ENCODE measurements at regions not wholly inside any gene's neighbourhood (a gene's known extent, or its start where the extent isn't known, plus 50 kb on each side); places are given as distances from the start of the nearest gene placed in this dataset.

DNA sequence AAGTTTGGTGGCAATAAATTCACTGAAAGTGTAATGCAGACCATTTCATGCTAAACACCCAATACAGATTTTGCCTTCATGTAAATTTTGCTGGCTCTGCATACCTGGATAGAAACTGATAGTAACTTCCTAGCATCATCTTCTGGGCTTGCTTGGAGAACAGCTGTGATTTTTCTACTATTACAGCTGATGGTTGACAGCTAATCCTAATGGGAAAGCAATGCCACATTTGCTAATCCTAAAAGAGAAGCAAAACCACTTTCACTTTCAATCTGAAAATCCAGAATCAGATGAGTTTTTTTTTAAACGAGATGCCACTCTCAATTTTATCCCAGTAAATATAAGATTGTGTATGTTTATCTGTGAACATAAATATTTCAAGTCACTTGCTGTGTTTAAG, 1035.9 kb downstream of the TRHDE start:
- intact Hi-C loops (cut with micrococcal nuclease): no loop called here
- WGBS (ENCODE audit: insufficient coverage): no CpG with 5 or more reads among the region's 1 CpG

DNA sequence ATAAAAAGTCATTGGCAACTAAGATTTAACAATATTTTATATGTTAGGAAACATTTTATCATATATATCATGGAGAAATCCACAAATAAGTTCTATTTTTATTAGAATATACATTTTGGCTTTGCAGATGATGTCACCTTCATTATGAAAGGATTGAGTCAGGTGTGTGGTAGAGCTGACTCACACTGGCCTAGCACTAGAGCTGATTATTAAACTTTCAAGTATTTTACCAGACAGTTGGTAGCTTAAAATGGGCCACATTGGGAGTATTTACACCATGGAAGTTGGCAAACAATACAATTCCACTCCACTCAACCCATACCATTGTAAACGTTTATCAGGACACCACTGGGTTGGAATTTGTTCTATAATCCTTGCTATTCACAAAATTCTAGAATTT, 1036.6 kb downstream of the TRHDE start:
- Mint-ChIP-seq H3K27ac (no peak overlapping the region), H3K9me3 (peaks cover 0 to 8% (median 2%) of the 10 kb centered on the region in 7 donors), H3K4me1 (no peaks in the 10 kb centered on the region), H3K36me3 (no peaks in the 10 kb centered on the region), H3K4me3 (no peak overlapping the region), H3K27me3 (ENCODE audit: low read depth in 3 of 3) (peaks cover 0 to 2% (median 0%) of the 10 kb centered on the region in 3 donors)
- no peaks in the 10 kb centered on the region for H3K4me1 ChIP-seq (ENCODE audit: control insufficient read depth in 1 of 2, insufficient read depth in 2 of 2, low read length in 2 of 2)
- H3K9ac ChIP-seq (ENCODE audit: insufficient read depth, low read length, poor library complexity, severe bottlenecking): no peak overlapping the region
- H3K4me2 ChIP-seq (replicated peaks; ENCODE audit: extremely low read depth, low read length, poor library complexity, severe bottlenecking): no peak overlapping the region
- H3K4me3 ChIP-seq (replicated peaks in 1 of 3; ENCODE audit: low read depth in 2 of 3, low read length in 3 of 3): no peak overlapping the region
- no peaks in the 10 kb centered on the region for H3K9me3 ChIP-seq (replicated peaks in 1 of 2; ENCODE audit: control insufficient read depth in 1 of 2, insufficient read depth in 1 of 2, low read length in 2 of 2)
- no peaks in the 10 kb centered on the region for H4K20me1 ChIP-seq (ENCODE audit: insufficient read depth, low read length)
- intact Hi-C loops (cut with micrococcal nuclease): no loop called here
- no peaks in the 10 kb centered on the region for H3K79me2 ChIP-seq (ENCODE audit: insufficient read depth, low read length)
- TF ChIP-seq, protein P1, sequence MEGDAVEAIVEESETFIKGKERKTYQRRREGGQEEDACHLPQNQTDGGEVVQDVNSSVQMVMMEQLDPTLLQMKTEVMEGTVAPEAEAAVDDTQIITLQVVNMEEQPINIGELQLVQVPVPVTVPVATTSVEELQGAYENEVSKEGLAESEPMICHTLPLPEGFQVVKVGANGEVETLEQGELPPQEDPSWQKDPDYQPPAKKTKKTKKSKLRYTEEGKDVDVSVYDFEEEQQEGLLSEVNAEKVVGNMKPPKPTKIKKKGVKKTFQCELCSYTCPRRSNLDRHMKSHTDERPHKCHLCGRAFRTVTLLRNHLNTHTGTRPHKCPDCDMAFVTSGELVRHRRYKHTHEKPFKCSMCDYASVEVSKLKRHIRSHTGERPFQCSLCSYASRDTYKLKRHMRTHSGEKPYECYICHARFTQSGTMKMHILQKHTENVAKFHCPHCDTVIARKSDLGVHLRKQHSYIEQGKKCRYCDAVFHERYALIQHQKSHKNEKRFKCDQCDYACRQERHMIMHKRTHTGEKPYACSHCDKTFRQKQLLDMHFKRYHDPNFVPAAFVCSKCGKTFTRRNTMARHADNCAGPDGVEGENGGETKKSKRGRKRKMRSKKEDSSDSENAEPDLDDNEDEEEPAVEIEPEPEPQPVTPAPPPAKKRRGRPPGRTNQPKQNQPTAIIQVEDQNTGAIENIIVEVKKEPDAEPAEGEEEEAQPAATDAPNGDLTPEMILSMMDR (IDR thresholded peaks at IDR 0.05): no peak
- no peak overlapping the region for H3K27ac ChIP-seq (ENCODE audit: low read depth in 1 of 2, low read length in 2 of 2)
- H2AFZ ChIP-seq (ENCODE audit: insufficient read depth, low read depth, low read length, poor library complexity, severe bottlenecking): no peak overlapping the region
- no CpG with 5 or more reads among the region's 1 CpG for WGBS (ENCODE audit: insufficient coverage)
- no peaks in the 10 kb centered on the region for H3K27me3 ChIP-seq (ENCODE audit: control insufficient read depth in 2 of 2, insufficient read depth in 2 of 2, low read length in 2 of 2)
- no peaks in the 10 kb centered on the region for H3K36me3 ChIP-seq (replicated peaks in 1 of 2; ENCODE audit: control insufficient read depth in 1 of 2, insufficient read depth in 2 of 2, low read length in 2 of 2)
- no peak for DNase-seq

More for the DNA sequence above, 1035.9 kb downstream of the TRHDE start:
- TF ChIP-seq, protein P1 (IDR thresholded peaks at IDR 0.05): no peak
- no peak overlapping the region for H3K27ac ChIP-seq (ENCODE audit: low read depth in 1 of 2, low read length in 2 of 2)
- H3K36me3 Mint-ChIP-seq: no peaks in the 10 kb centered on the region
- no peak overlapping the region for H3K4me3 ChIP-seq (replicated peaks in 1 of 3; ENCODE audit: low read depth in 2 of 3, low read length in 3 of 3)
- H2AFZ ChIP-seq (ENCODE audit: insufficient read depth, low read depth, low read length, poor library complexity, severe bottlenecking): no peak overlapping the region
- peaks cover 0 to 8% (median 2%) of the 10 kb centered on the region in 7 donors for H3K9me3 Mint-ChIP-seq
- H3K27ac Mint-ChIP-seq: no peak overlapping the region
- H3K79me2 ChIP-seq (ENCODE audit: insufficient read depth, low read length): no peaks in the 10 kb centered on the region
- no peak overlapping the region for H3K4me3 Mint-ChIP-seq
- H4K20me1 ChIP-seq (ENCODE audit: insufficient read depth, low read length): no peaks in the 10 kb centered on the region
- no peak overlapping the region for H3K9ac ChIP-seq (ENCODE audit: insufficient read depth, low read length, poor library complexity, severe bottlenecking)
- H3K9me3 ChIP-seq (replicated peaks in 1 of 2; ENCODE audit: control insufficient read depth in 1 of 2, insufficient read depth in 1 of 2, low read length in 2 of 2): no peaks in the 10 kb centered on the region
- H3K27me3 ChIP-seq (ENCODE audit: control insufficient read depth in 2 of 2, insufficient read depth in 2 of 2, low read length in 2 of 2): no peaks in the 10 kb centered on the region
- DNase-seq: no peak
- no peak overlapping the region for H3K4me2 ChIP-seq (replicated peaks; ENCODE audit: extremely low read depth, low read length, poor library complexity, severe bottlenecking)
- H3K4me1 Mint-ChIP-seq: no peaks in the 10 kb centered on the region
- H3K27me3 Mint-ChIP-seq (ENCODE audit: low read depth in 3 of 3): peaks cover 0 to 2% (median 0%) of the 10 kb centered on the region in 3 donors
- H3K4me1 ChIP-seq (ENCODE audit: control insufficient read depth in 1 of 2, insufficient read depth in 2 of 2, low read length in 2 of 2): no peaks in the 10 kb centered on the region
- no peaks in the 10 kb centered on the region for H3K36me3 ChIP-seq (replicated peaks in 1 of 2; ENCODE audit: control insufficient read depth in 1 of 2, insufficient read depth in 2 of 2, low read length in 2 of 2)

Data from CD14-positive monocyte (primary cell).